B cell (primary cell): ENCODE measurements at regions not wholly inside any gene's neighbourhood (a gene's known extent, or its start where the extent isn't known, plus 50 kb on each side); places are given as distances from the start of the nearest gene placed in this dataset.

Source experiments
- ATAC-seq: fragments of 200-7000 bp; cut with Tn5 transposase; one replicate; pipeline ENCODE4 v1.10.0; 2021; ENCODE audit warnings: low read depth, mild to moderate bottlenecking, moderate number of reproducible peaks, moderate library complexity
- CTCF ChIA-PET: fragments of 350-600 bp; sonication (Branson Sonifier 250); formaldehyde crosslinking; loops from one replicate; lab custom pipeline; 2021; ENCODE audit warnings: antibody characterized with exemption, inconsistent platforms; lab: Charles Lee
- POLR2A ChIA-PET: fragments of 350-600 bp; sonication (Branson Sonifier 250); formaldehyde crosslinking; loops from one replicate; lab custom pipeline; 2021; ENCODE audit warnings: antibody characterized with exemption; lab: Charles Lee
- DNase-seq: peaks from one replicate; pipeline ENCODE4 v3.0.0; 2013
- H2AFZ ChIP-seq: 2 replicates; pipeline ENCODE4 v1.6.1; 2012; ENCODE audit warnings: mild to moderate bottlenecking, low read depth, low read length; ENCODE audit not compliant: insufficient read depth, poor library complexity, severe bottlenecking
- H3K27ac ChIP-seq, 2 donors: 1 replicate in 1 of 2; 2 replicates in 1 of 2; pipeline ENCODE4 v1.5.1; 2012 to 2013; ENCODE audit warnings: low read length in 2 of 2, mild to moderate bottlenecking in 2 of 2, moderate library complexity in 1 of 2
- H3K27me3 ChIP-seq, 4 experiments: fragments of 200-600 bp in 1 of 4; sonication (generic) in 1 of 4; replicated peaks in 1 of 4; 1 replicate in 2 of 4; 2 replicates in 2 of 4; pipeline versions ENCODE4 v1.6.1 to v1.7.0; 2013 to 2016; ENCODE audit warnings: low read length in 3 of 4, mild to moderate bottlenecking in 2 of 4, mixed read lengths in 1 of 4, moderate library complexity in 1 of 4; ENCODE audit not compliant: insufficient read depth in 4 of 4, control insufficient read depth in 3 of 4; ENCODE audit errors: control extremely low read depth in 1 of 4
- H3K36me3 ChIP-seq, 2 experiments: replicated peaks in 1 of 2; 1 replicate in 1 of 2; 2 replicates in 1 of 2; pipeline versions ENCODE4 v1.6.1 to v1.7.1; 2013; ENCODE audit warnings: low read length in 1 of 2; ENCODE audit not compliant: insufficient read depth in 2 of 2, control insufficient read depth in 1 of 2; ENCODE audit errors: control extremely low read depth in 1 of 2, extremely low read depth in 1 of 2
- H3K4me1 ChIP-seq, 2 donors: fragments of 200-600 bp in 1 of 2; sonication (generic) in 1 of 2; 1 replicate in 1 of 2; 2 replicates in 1 of 2; pipeline versions ENCODE4 v1.5.1 to v1.6.1; 2013 to 2017; ENCODE audit warnings: low read length in 2 of 2; ENCODE audit not compliant: control insufficient read depth in 2 of 2, insufficient read depth in 2 of 2
- H3K4me2 ChIP-seq: replicated peaks from 2 replicates; pipeline ENCODE3; 2012; ENCODE audit warnings: mild to moderate bottlenecking, low read depth, low read length; ENCODE audit not compliant: poor library complexity, severe bottlenecking
- H3K4me3 ChIP-seq, 5 experiments: fragments of 200-600 bp in 1 of 5; sonication (generic) in 1 of 5; 1 replicate in 3 of 5; 2 replicates in 2 of 5; pipeline versions ENCODE4 v1.5.1 to v1.7.0; 2011 to 2016; ENCODE audit warnings: low read length in 4 of 5, mild to moderate bottlenecking in 4 of 5, low read depth in 2 of 5, control low read depth in 1 of 5, moderate library complexity in 1 of 5; ENCODE audit not compliant: insufficient read depth in 1 of 5; ENCODE audit errors: control extremely low read depth in 1 of 5, extremely low read depth in 1 of 5
- H3K79me2 ChIP-seq: fragments of 200-600 bp; sonication (generic); one replicate; pipeline ENCODE4 v1.6.0; 2016; ENCODE audit warnings: low read length; ENCODE audit not compliant: control insufficient read depth, insufficient read depth
- H3K9ac ChIP-seq: fragments of 200-600 bp; sonication (generic); 2 replicates; pipeline ENCODE4 v1.6.1; 2017; ENCODE audit warnings: mild to moderate bottlenecking, low read length, moderate library complexity
- H3K9me3 ChIP-seq, 3 donors: one replicate each; pipeline versions ENCODE4 v1.6.1 to v1.7.1; 2013; ENCODE audit warnings: low read length in 2 of 3; ENCODE audit not compliant: control insufficient read depth in 2 of 3, insufficient read depth in 1 of 3; ENCODE audit errors: control extremely low read depth in 1 of 3
- H4K20me1 ChIP-seq: 2 replicates; pipeline ENCODE4 v1.6.0; 2012; ENCODE audit warnings: mild to moderate bottlenecking, low read length; ENCODE audit not compliant: insufficient read depth, control insufficient read depth, poor library complexity, severe bottlenecking
- H3K27ac Mint-ChIP-seq: one replicate; pipeline ENCODE4 v1.8.0; 2021; ENCODE audit warnings: mixed read lengths
- H3K27me3 Mint-ChIP-seq: one replicate; pipeline ENCODE4 v1.8.0; 2021; ENCODE audit warnings: mixed read lengths
- H3K4me1 Mint-ChIP-seq: one replicate; pipeline ENCODE4 v1.8.0; 2021; ENCODE audit warnings: mixed read lengths
- H3K4me3 Mint-ChIP-seq: one replicate; pipeline ENCODE4 v1.8.0; 2021; ENCODE audit warnings: mixed read lengths
- H3K9me3 Mint-ChIP-seq: one replicate; pipeline ENCODE4 v1.8.0; 2022; ENCODE audit warnings: mixed read lengths; ENCODE audit not compliant: insufficient read depth
- EZH2 ChIP-seq: IDR thresholded peaks from 2 replicates; pipeline ENCODE4 v1.6.1; 2012; ENCODE audit warnings: borderline replicate concordance, low read depth, mild to moderate bottlenecking, moderate library complexity, low read length; ENCODE audit not compliant: insufficient read depth, poor library complexity, severe bottlenecking
- WGBS: methylation state at CpG from one replicate; pipeline ENCODE4 v1.1.5; 2013; ENCODE audit warnings: missing lambda C conversion rate; ENCODE audit not compliant: insufficient coverage; 5-methylcytosine and 5-hydroxymethylcytosine counted together
- intact Hi-C: fragments of 100-400 bp; cut with micrococcal nuclease; formaldehyde crosslinking; loops from one replicate; pipeline ENCODE4 v1.10.0; 2022
- TF ChIP-seq, protein P1 (sequence below): fragments of 200-600 bp; IDR thresholded peaks from one replicate; pipeline ENCODE4 v1.8.0; 2022; ENCODE audit warnings: antibody characterized with exemption, mild to moderate bottlenecking

- no peaks in the 10 kb centered on the region for H3K4me1 Mint-ChIP-seq
- intact Hi-C loops = no loop called here
- H3K4me3 ChIP-seq = no peak overlapping the region
- H3K79me2 ChIP-seq = no peaks in the 10 kb centered on the region
- no peak overlapping the region for H2AFZ ChIP-seq
- CTCF ChIA-PET = no interaction called here
- H3K36me3 ChIP-seq = no peaks in the 10 kb centered on the region
- no peak overlapping the region for H3K27ac Mint-ChIP-seq
- no peak overlapping the region for H3K4me3 Mint-ChIP-seq
- H3K27ac ChIP-seq = no peak overlapping the region
- H3K9me3 ChIP-seq = peaks cover 0 to 2% (median 0%) of the 10 kb centered on the region in 3 donors
- no peak for TF ChIP-seq EZH2
- TF ChIP-seq, protein P1, sequence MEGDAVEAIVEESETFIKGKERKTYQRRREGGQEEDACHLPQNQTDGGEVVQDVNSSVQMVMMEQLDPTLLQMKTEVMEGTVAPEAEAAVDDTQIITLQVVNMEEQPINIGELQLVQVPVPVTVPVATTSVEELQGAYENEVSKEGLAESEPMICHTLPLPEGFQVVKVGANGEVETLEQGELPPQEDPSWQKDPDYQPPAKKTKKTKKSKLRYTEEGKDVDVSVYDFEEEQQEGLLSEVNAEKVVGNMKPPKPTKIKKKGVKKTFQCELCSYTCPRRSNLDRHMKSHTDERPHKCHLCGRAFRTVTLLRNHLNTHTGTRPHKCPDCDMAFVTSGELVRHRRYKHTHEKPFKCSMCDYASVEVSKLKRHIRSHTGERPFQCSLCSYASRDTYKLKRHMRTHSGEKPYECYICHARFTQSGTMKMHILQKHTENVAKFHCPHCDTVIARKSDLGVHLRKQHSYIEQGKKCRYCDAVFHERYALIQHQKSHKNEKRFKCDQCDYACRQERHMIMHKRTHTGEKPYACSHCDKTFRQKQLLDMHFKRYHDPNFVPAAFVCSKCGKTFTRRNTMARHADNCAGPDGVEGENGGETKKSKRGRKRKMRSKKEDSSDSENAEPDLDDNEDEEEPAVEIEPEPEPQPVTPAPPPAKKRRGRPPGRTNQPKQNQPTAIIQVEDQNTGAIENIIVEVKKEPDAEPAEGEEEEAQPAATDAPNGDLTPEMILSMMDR = no peak
- ATAC-seq = no peak
- no peaks in the 10 kb centered on the region for H3K27me3 ChIP-seq
- POLR2A ChIA-PET = no interaction called here
- no peaks in the 10 kb centered on the region for H3K4me1 ChIP-seq
- no peak overlapping the region for H3K4me2 ChIP-seq
- peaks cover 1% of the 10 kb centered on the region for H3K9me3 Mint-ChIP-seq
- DNase-seq = no peak
- no peaks in the 10 kb centered on the region for H4K20me1 ChIP-seq
- H3K9ac ChIP-seq = no peak overlapping the region
- no peaks in the 10 kb centered on the region for H3K27me3 Mint-ChIP-seq
Observed at GRCh38 chr14:85085981-85086380, 444.0 kb upstream of the FLRT2 start.

DNA sequence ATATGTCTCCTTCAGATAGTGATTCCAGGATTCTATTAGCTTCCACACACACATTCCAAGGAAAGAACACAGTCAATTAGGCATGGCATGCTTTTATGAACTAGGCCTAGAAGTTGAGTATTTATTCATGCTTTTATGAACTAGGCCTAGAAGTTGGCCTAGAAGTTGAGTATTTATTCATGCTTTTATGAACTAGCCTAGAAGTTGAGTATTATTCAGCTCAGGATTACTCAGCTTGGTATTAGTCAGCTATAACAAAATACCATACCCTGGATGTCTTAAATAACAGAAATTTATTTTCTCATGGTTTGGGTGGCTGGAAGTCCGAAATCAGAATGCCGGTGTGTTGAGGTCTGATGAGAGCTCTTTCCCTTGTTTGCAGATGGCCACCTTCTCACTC is 442.7 kb upstream of the FLRT2 start:
- POLR2A ChIA-PET = no interaction called here

More for the DNA sequence above, 442.7 kb upstream of the FLRT2 start:
- ATAC-seq (no peak), DNase-seq (no peak)
- intact Hi-C loops = no loop called here
- Histone ChIP-seq H3K9ac (no peak overlapping the region), H3K4me1 (no peaks in the 10 kb centered on the region), H3K79me2 (no peaks in the 10 kb centered on the region), H3K9me3 (peaks cover 0 to 2% (median 0%) of the 10 kb centered on the region in 3 donors), H3K4me2 (no peak overlapping the region), H4K20me1 (no peaks in the 10 kb centered on the region), H2AFZ (no peak overlapping the region), H3K4me3 (no peak overlapping the region), H3K36me3 (no peaks in the 10 kb centered on the region), H3K27me3 (no peaks in the 10 kb centered on the region), H3K27ac (no peak overlapping the region)
- Mint-ChIP-seq H3K27me3 (no peaks in the 10 kb centered on the region), H3K4me3 (no peak overlapping the region), H3K27ac (no peak overlapping the region), H3K4me1 (no peaks in the 10 kb centered on the region), H3K9me3 (peaks cover 1% of the 10 kb centered on the region)
- CTCF ChIA-PET = no interaction called here
- TF ChIP-seq EZH2 = no peak
- TF ChIP-seq, protein P1 = no peak
- no CpG with 5 or more reads among the region's 2 CpGs for WGBS
